HFF-Myc (cell line): ENCODE measurements at regions not wholly inside any gene's neighbourhood (a gene's known extent, or its start where the extent isn't known, plus 50 kb on each side); places are given as distances from the start of the nearest gene placed in this dataset.

Experiments
- DNase-seq: peaks from one replicate; pipeline ENCODE4 v3.0.0-alpha.2; 2011; ENCODE audit warnings: low read depth; ENCODE audit errors: extremely low read depth
- H3K4me3 ChIP-seq: replicated peaks from 2 replicates; pipeline ENCODE4 v1.5.1; 2011; ENCODE audit warnings: low read depth, mild to moderate bottlenecking, control low read depth, low read length
- CTCF ChIP-seq: IDR thresholded peaks from 2 replicates; pipeline ENCODE4 v1.5.1; 2012; ENCODE audit warnings: mild to moderate bottlenecking, low read depth, low read length, control low read depth; ENCODE audit errors: missing control alignments

GRCh38 chr1:194230351-194231144, 1044.1 kb upstream of the B3GALT2 start:
- DNase-seq = no peak
- no peak for TF ChIP-seq CTCF
- no peak overlapping the region for H3K4me3 ChIP-seq

GRCh38 chr1:194228427-194228826, 1042.0 kb upstream of the B3GALT2 start:
- H3K4me3 ChIP-seq = no peak overlapping the region
- no peak for DNase-seq
- no peak for TF ChIP-seq CTCF

GRCh38 chr1:194227161-194227560, 1040.7 kb upstream of the B3GALT2 start:
- DNase-seq = no peak
- H3K4me3 ChIP-seq = no peak overlapping the region
- TF ChIP-seq CTCF = no peak

GRCh38 chr1:194225821-194226220, 1039.4 kb upstream of the B3GALT2 start:
- no peak for TF ChIP-seq CTCF
- H3K4me3 ChIP-seq = no peak overlapping the region
- DNase-seq = no peak

- H3K4me3 ChIP-seq = no peak overlapping the region
- TF ChIP-seq CTCF = no peak
- no peak for DNase-seq
Measured at GRCh38 chr1:194223596-194223995, 1037.2 kb upstream of the B3GALT2 start.

- no peak for TF ChIP-seq CTCF
- H3K4me3 ChIP-seq = no peak overlapping the region
- no peak for DNase-seq
Measured at GRCh38 chr1:194215448-194215847, 1029.0 kb upstream of the B3GALT2 start.

GRCh38 chr1:194214735-194215134, 1028.3 kb upstream of the B3GALT2 start:
- H3K4me3 ChIP-seq = no peak overlapping the region
- no peak for DNase-seq
- TF ChIP-seq CTCF = no peak
